PC-9 (cell line): ENCODE measurements at regions not wholly inside any gene's neighbourhood (a gene's known extent, or its start where the extent isn't known, plus 50 kb on each side); places are given as distances from the start of the nearest gene placed in this dataset.

ENCODE experiments used
- BruUV-seq: library from RNA; stranded (reverse); fragments of 400-500 nt; replicated peaks from 2 replicates; lab custom pipeline; 2021; lab: Mats Ljungman, UMichigan
- CTCF ChIA-PET: fragments of 300-600 bp; sonication (Branson Sonifier 250); formaldehyde crosslinking; loops from one replicate; lab custom pipeline; 2022; ENCODE audit warnings: antibody characterized with exemption; lab: Charles Lee
- POLR2A ChIA-PET: fragments of 300-600 bp; sonication (Branson Sonifier 250); formaldehyde crosslinking; loops from one replicate; lab custom pipeline; 2022; ENCODE audit warnings: antibody characterized with exemption; ENCODE audit not compliant: unreplicated experiment; lab: Charles Lee
- DNase-seq, 2 experiments: peaks; one replicate each; pipeline versions ENCODE4 v3.0.0 to v3.0.0-alpha.2; 2015 to 2022; ENCODE audit warnings: mixed read lengths in 1 of 2
- H2AFZ ChIP-seq: fragments of 200-600 bp; sonication (generic); 2 replicates; pipeline ENCODE4 v1.8.1; 2017; ENCODE audit warnings: antibody characterized with exemption
- H3F3A ChIP-seq: fragments of 200-600 bp; sonication (generic); 2 replicates; pipeline ENCODE4 v1.8.1; 2017; ENCODE audit warnings: antibody characterized with exemption, mild to moderate bottlenecking, low read depth; ENCODE audit not compliant: insufficient read depth
- H3K27ac ChIP-seq: fragments of 200-600 bp; sonication (generic); 2 replicates; pipeline ENCODE4 v1.6.1; 2016; ENCODE audit warnings: mixed run types
- H3K27me3 ChIP-seq: fragments of 200-600 bp; sonication (generic); 2 replicates; pipeline ENCODE4 v1.6.1; 2016; ENCODE audit warnings: low read depth, mixed run types; ENCODE audit not compliant: insufficient read depth
- H3K36me3 ChIP-seq: fragments of 200-600 bp; sonication (generic); 2 replicates; pipeline ENCODE4 v1.6.1; 2016; ENCODE audit warnings: low read depth, mixed run types
- H3K4me1 ChIP-seq: fragments of 200-600 bp; sonication (generic); replicated peaks from 2 replicates; pipeline ENCODE4 v1.6.1; 2016; ENCODE audit warnings: mixed run types; ENCODE audit not compliant: insufficient read depth
- H3K4me2 ChIP-seq: fragments of 200-600 bp; sonication (generic); 2 replicates; pipeline ENCODE4 v1.6.1; 2017; ENCODE audit warnings: mixed run types
- H3K4me3 ChIP-seq: fragments of 200-600 bp; sonication (generic); 2 replicates; pipeline ENCODE4 v1.6.1; 2016; ENCODE audit warnings: mixed run types
- H3K79me2 ChIP-seq: fragments of 200-600 bp; sonication (generic); 2 replicates; pipeline ENCODE4 v1.6.1; 2017; ENCODE audit warnings: low read depth, mixed run types
- H3K9me2 ChIP-seq: fragments of 200-600 bp; sonication (generic); 2 replicates; pipeline ENCODE4 v1.8.1; 2017; ENCODE audit warnings: mild to moderate bottlenecking; ENCODE audit not compliant: insufficient read depth
- H3K9me3 ChIP-seq: fragments of 200-600 bp; sonication (generic); 2 replicates; pipeline ENCODE4 v1.8.1; 2016; ENCODE audit warnings: low read depth; ENCODE audit not compliant: insufficient read depth
- H4K20me1 ChIP-seq: fragments of 200-600 bp; sonication (generic); 2 replicates; pipeline ENCODE4 v1.8.1; 2017; ENCODE audit not compliant: insufficient read depth
- EZH2 ChIP-seq: fragments of 200-600 bp; sonication (generic); IDR thresholded peaks from 2 replicates; pipeline ENCODE4 v1.8.0; 2017; ENCODE audit warnings: antibody characterized with exemption, low read depth
- intact Hi-C: fragments of 100-400 bp; cut with micrococcal nuclease; formaldehyde crosslinking; loops from one replicate; pipeline ENCODE4 v1.10.0; 2022; ENCODE audit not compliant: unreplicated experiment
- TF ChIP-seq, protein P1 (sequence below): fragments of 200-600 bp; sonication (generic); conservative IDR thresholded peaks from 2 replicates; pipeline ENCODE4 v1.6.1; 2017; ENCODE audit warnings: mixed run types, antibody characterized with exemption, mild to moderate bottlenecking, moderate library complexity

DNA sequence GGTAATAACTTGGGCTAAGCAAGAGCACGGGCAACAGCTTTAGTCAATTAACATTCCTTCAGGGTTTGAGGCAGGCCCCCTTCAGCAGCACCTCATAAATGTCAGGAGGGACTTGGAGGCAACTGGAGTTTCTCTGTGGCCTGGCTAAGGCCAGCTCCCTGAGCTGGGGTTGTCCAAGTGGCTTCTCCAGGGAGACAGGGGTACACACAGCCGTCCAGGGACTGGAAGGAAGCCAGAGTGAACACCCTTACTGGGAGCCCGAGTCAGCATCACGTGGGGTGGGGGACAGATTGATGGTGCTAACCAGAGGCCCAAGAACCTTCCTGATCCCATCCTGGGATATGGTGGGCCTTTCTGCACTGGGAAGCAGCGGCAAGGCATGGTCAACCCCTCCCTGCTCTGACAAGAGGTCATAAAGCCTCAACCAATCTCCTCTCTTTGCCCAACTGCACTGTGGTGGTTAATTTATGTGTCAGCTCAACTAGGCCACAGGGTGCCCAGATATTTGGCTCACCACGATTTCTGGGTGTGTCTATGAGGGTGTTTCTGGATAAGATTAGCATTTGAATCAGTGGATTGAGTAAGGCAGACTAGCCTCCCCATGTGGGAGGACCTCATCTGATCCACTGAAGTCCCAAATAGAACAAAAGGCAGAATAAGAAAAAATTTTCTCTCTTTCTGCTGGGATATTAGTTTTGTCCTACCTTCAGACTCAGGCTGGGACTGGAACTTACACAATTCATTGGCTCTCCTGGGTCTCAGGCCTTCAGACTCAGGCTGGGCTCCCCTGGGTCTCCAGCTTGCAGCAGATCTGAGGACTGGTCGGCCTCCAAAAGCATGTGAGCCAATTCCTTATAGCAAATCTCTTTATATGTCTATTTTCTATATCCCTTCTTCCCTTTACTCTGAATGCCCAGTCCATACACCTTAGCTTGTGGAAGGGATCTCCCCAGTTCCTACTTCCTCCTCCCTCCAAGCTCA lies 127.2 kb upstream of the LARP1 start:
- H3K79me2 ChIP-seq, result no peaks in the 10 kb centered on the region
- H3K36me3 ChIP-seq, result no peaks in the 10 kb centered on the region
- no peak overlapping the region for H2AFZ ChIP-seq
- no peaks in the 10 kb centered on the region for H3K4me1 ChIP-seq
- no peak overlapping the region for H3K27ac ChIP-seq
- TF ChIP-seq, protein P1, sequence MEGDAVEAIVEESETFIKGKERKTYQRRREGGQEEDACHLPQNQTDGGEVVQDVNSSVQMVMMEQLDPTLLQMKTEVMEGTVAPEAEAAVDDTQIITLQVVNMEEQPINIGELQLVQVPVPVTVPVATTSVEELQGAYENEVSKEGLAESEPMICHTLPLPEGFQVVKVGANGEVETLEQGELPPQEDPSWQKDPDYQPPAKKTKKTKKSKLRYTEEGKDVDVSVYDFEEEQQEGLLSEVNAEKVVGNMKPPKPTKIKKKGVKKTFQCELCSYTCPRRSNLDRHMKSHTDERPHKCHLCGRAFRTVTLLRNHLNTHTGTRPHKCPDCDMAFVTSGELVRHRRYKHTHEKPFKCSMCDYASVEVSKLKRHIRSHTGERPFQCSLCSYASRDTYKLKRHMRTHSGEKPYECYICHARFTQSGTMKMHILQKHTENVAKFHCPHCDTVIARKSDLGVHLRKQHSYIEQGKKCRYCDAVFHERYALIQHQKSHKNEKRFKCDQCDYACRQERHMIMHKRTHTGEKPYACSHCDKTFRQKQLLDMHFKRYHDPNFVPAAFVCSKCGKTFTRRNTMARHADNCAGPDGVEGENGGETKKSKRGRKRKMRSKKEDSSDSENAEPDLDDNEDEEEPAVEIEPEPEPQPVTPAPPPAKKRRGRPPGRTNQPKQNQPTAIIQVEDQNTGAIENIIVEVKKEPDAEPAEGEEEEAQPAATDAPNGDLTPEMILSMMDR, result no peak
- TF ChIP-seq EZH2, result no peak
- no peaks in the 10 kb centered on the region for H3K27me3 ChIP-seq
- H3K4me3 ChIP-seq, result no peak overlapping the region
- no TSS peak for BruUV-seq
- intact Hi-C loops, result no loop called here
- H4K20me1 ChIP-seq, result no peaks in the 10 kb centered on the region
- ChIA-PET POLR2A (no interaction called here), CTCF (no interaction called here)
- no peak for DNase-seq
- H3F3A ChIP-seq, result no peaks in the 10 kb centered on the region
- H3K4me2 ChIP-seq, result no peak overlapping the region
- H3K9me2 ChIP-seq, result no peaks in the 10 kb centered on the region
- no peaks in the 10 kb centered on the region for H3K9me3 ChIP-seq

DNA sequence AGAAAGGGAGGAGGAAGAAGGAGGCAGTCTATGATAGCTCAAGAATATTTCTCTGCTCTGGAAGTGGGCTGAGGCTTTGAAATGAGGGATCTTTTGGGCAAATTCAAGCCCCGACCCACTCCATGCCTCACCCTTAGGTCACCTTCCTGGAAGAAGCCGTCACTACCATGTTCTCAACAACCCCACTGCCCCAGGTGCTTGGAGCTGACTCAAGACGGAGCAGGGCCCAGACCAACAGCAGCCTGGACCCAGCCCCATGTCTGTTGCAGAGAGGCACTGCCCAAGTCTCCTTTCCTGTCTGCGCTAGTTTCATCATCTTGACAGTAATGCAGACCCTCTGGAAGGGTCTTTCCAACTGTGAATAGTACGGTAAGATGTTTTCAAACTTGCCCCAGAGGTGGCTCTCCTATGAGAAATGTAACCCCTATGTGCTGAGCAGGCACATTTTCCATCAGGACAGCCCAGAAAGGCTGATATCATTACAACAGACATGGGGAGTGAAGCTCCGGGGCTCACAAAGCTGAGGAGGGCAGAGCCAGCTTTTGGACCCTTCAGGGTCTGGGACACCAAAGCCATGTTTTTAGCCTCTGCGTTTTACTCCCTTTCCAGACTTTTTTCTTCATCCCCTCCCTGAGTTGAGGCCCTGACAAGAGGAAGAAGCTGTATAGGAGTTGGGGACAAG lies 128.2 kb upstream of the LARP1 start:
- H3K79me2 ChIP-seq, result no peaks in the 10 kb centered on the region
- no peaks in the 10 kb centered on the region for H3K27me3 ChIP-seq
- no peaks in the 10 kb centered on the region for H3K9me3 ChIP-seq
- no peaks in the 10 kb centered on the region for H3F3A ChIP-seq
- TF ChIP-seq, protein P1, result no peak
- TF ChIP-seq EZH2, result no peak
- H2AFZ ChIP-seq, result no peak overlapping the region
- BruUV-seq, result no TSS peak
- no peaks in the 10 kb centered on the region for H3K36me3 ChIP-seq
- intact Hi-C loops, result no loop called here
- CTCF ChIA-PET, result interaction anchor here (0.6 kb wide), 1 partner anchor 263 kb away, joined by 10 read pairs; no protein-coding TSS in a partner anchor
- H3K4me1 ChIP-seq, result no peaks in the 10 kb centered on the region
- H3K9me2 ChIP-seq, result no peaks in the 10 kb centered on the region
- no peak overlapping the region for H3K4me2 ChIP-seq
- H3K27ac ChIP-seq, result no peak overlapping the region
- no peaks in the 10 kb centered on the region for H4K20me1 ChIP-seq
- POLR2A ChIA-PET, result no interaction called here
- no peak overlapping the region for H3K4me3 ChIP-seq
- DNase-seq, result no peak

DNA sequence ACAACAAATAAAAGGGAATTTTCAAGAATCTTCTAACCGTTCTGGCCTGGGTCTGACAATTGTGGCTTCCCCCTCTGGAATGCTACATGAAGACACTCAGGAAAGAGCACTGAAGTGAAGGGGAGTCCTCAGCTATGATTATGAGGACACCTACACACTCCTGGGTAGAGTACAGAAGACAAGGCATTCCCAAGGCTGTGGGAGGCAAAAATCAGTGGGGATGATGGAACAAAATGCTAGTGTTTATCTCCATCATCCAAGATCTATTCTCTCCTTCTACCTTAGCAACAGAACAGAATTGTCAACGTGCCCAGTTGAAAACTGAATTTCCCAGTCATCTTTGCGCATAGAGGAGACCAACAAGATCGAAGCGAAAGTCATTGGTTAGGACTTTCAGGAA lies 130.1 kb upstream of the LARP1 start:
- POLR2A ChIA-PET, result no interaction called here
- no TSS peak for BruUV-seq

More for the DNA sequence above, 130.1 kb upstream of the LARP1 start:
- Histone ChIP-seq H3K36me3 (no peaks in the 10 kb centered on the region), H3K79me2 (no peaks in the 10 kb centered on the region), H3K4me2 (no peak overlapping the region), H3K27ac (no peak overlapping the region), H3K9me2 (no peaks in the 10 kb centered on the region), H3K9me3 (no peaks in the 10 kb centered on the region), H4K20me1 (no peaks in the 10 kb centered on the region), H3K4me1 (no peaks in the 10 kb centered on the region), H3K4me3 (no peak overlapping the region), H2AFZ (no peak overlapping the region), H3K27me3 (no peaks in the 10 kb centered on the region), H3F3A (no peaks in the 10 kb centered on the region)
- DNase-seq, result no peak
- intact Hi-C loops, result no loop called here
- CTCF ChIA-PET, result no interaction called here
- no peak for TF ChIP-seq EZH2
- TF ChIP-seq, protein P1, result no peak
